ENCODE measurements at regions not wholly inside any gene's neighbourhood (a gene's known extent, or its start where the extent isn't known, plus 50 kb on each side); places are given as distances from the start of the nearest gene placed in this dataset.

- TF ChIP-seq MAX (IDR thresholded peaks at IDR 0.05; ENCODE audit: low read depth, low read length) (no peak), CTCF (IDR thresholded peaks at IDR 0.05; ENCODE audit: low read depth, low read length) (no peak), MYC (IDR thresholded peaks at IDR 0.05; ENCODE audit: low read depth, low read length) (no peak), POLR2A (IDR thresholded peaks at IDR 0.05; ENCODE audit: extremely low read depth, insufficient read length) (no peak)
- no peak for DNase-seq (ENCODE audit: low read depth)
- no peak overlapping the region for H3K4me3 ChIP-seq (ENCODE audit: low read depth, low read length)
Observed at GRCh38 chr6:167579806-167580618, 246.7 kb upstream of the AFDN start.

- H3K4me3 ChIP-seq (ENCODE audit: low read depth, low read length): no peak overlapping the region
- no peak for DNase-seq (ENCODE audit: low read depth)
- TF ChIP-seq MYC (IDR thresholded peaks at IDR 0.05; ENCODE audit: low read depth, low read length) (no peak), POLR2A (IDR thresholded peaks at IDR 0.05; ENCODE audit: extremely low read depth, insufficient read length) (no peak), CTCF (IDR thresholded peaks at IDR 0.05; ENCODE audit: low read depth, low read length) (no peak), MAX (IDR thresholded peaks at IDR 0.05; ENCODE audit: low read depth, low read length) (no peak)
Observed at GRCh38 chr6:167580619-167580911, 246.1 kb upstream of the AFDN start.

- no peak for TF ChIP-seq CTCF (IDR thresholded peaks at IDR 0.05; ENCODE audit: low read depth, low read length)
- no peak for TF ChIP-seq MYC (IDR thresholded peaks at IDR 0.05; ENCODE audit: low read depth, low read length)
- TF ChIP-seq MAX (IDR thresholded peaks at IDR 0.05; ENCODE audit: low read depth, low read length): no peak
- no peak for TF ChIP-seq POLR2A (IDR thresholded peaks at IDR 0.05; ENCODE audit: extremely low read depth, insufficient read length)
- no peak for DNase-seq (ENCODE audit: low read depth)
Observed at GRCh38 chr6:167581637-167582036, 245.1 kb upstream of the AFDN start.

GRCh38 chr6:167583412-167583811, 243.3 kb upstream of the AFDN start:
- H3K4me3 ChIP-seq (ENCODE audit: low read depth, low read length): no peak overlapping the region
- TF ChIP-seq MAX (IDR thresholded peaks at IDR 0.05; ENCODE audit: low read depth, low read length) (no peak), CTCF (IDR thresholded peaks at IDR 0.05; ENCODE audit: low read depth, low read length) (no peak), POLR2A (IDR thresholded peaks at IDR 0.05; ENCODE audit: extremely low read depth, insufficient read length) (no peak), MYC (IDR thresholded peaks at IDR 0.05; ENCODE audit: low read depth, low read length) (no peak)
- no peak for DNase-seq (ENCODE audit: low read depth)

More at GRCh38 chr6:167581637-167582036, 245.1 kb upstream of the AFDN start:
- no peak overlapping the region for H3K4me3 ChIP-seq (ENCODE audit: low read depth, low read length)

GRCh38 chr6:167588181-167588919, 238.4 kb upstream of the AFDN start:
- H3K4me3 ChIP-seq (ENCODE audit: low read depth, low read length): no peak overlapping the region

More at GRCh38 chr6:167588181-167588919, 238.4 kb upstream of the AFDN start:
- no peak for DNase-seq (ENCODE audit: low read depth)
- no peak for TF ChIP-seq CTCF (IDR thresholded peaks at IDR 0.05; ENCODE audit: low read depth, low read length)
- no peak for TF ChIP-seq POLR2A (IDR thresholded peaks at IDR 0.05; ENCODE audit: extremely low read depth, insufficient read length)
- no peak for TF ChIP-seq MYC (IDR thresholded peaks at IDR 0.05; ENCODE audit: low read depth, low read length)
- TF ChIP-seq MAX (IDR thresholded peaks at IDR 0.05; ENCODE audit: low read depth, low read length): no peak

All from NB4 (cell line).